Mucosa of rectum (tissue), 2 donors: ENCODE measurements at regions not wholly inside any gene's neighbourhood (a gene's known extent, or its start where the extent isn't known, plus 50 kb on each side); places are given as distances from the start of the nearest gene placed in this dataset.

Experiments
- H3K27ac ChIP-seq, 2 donors: one replicate each; pipeline ENCODE4 v1.7.0; 2013; ENCODE audit warnings: inconsistent platforms in 2 of 2, low read depth in 2 of 2, low read length in 2 of 2
- H3K27me3 ChIP-seq, 2 donors: one replicate each; pipeline ENCODE4 v1.7.0; 2013; ENCODE audit warnings: low read length in 2 of 2; ENCODE audit not compliant: control insufficient read depth in 2 of 2, insufficient read depth in 2 of 2
- H3K36me3 ChIP-seq, 2 donors: one replicate each; pipeline ENCODE4 v1.7.0; 2013; ENCODE audit warnings: low read length in 2 of 2; ENCODE audit not compliant: control insufficient read depth in 2 of 2, insufficient read depth in 2 of 2
- H3K4me1 ChIP-seq, 2 donors: one replicate each; pipeline ENCODE4 v1.7.0; 2013; ENCODE audit warnings: low read length in 2 of 2, mild to moderate bottlenecking in 1 of 2; ENCODE audit not compliant: control insufficient read depth in 2 of 2, insufficient read depth in 2 of 2
- H3K4me3 ChIP-seq, 2 donors: one replicate each; pipeline ENCODE4 v1.7.0; 2013; ENCODE audit warnings: low read length in 2 of 2
- H3K9ac ChIP-seq, 2 donors: one replicate each; pipeline ENCODE4 v1.7.0; 2013; ENCODE audit warnings: low read length in 2 of 2, low read depth in 1 of 2, mild to moderate bottlenecking in 1 of 2
- H3K9me3 ChIP-seq, 2 donors: one replicate each; pipeline ENCODE4 v1.7.0; 2013; ENCODE audit warnings: low read length in 2 of 2; ENCODE audit not compliant: control insufficient read depth in 2 of 2
- donor health status: healthy.
- donor health status: Normal muscosa, but diverticular disease.

DNA sequence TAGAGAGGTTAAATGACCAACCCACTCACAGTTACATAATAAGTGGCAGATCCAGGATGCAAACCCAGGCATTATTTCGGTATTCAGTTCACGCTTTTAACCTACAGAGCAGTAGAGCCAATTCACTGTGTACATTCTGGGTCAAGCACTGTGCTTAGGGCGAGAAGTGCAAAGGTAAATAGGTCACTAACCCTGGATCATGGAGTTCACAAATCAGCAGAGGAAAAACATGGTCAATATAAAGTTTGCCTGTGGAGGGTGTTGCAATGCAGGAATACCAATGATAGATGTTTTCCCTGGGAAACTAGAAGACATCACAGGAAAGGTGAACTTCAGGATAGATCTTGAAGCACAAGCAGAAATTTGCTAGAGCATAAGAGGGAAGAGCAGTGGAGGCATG is 253.4 kb upstream of the NFIA start:
- Histone ChIP-seq H3K27ac (no peak overlapping the region), H3K4me1 (peaks cover 10 to 27% of the 10 kb centered on the region in 2 donors), H3K36me3 (no peaks in the 10 kb centered on the region), H3K27me3 (no peaks in the 10 kb centered on the region), H3K4me3 (no peak overlapping the region), H3K9me3 (no peaks in the 10 kb centered on the region), H3K9ac (no peak overlapping the region)

DNA sequence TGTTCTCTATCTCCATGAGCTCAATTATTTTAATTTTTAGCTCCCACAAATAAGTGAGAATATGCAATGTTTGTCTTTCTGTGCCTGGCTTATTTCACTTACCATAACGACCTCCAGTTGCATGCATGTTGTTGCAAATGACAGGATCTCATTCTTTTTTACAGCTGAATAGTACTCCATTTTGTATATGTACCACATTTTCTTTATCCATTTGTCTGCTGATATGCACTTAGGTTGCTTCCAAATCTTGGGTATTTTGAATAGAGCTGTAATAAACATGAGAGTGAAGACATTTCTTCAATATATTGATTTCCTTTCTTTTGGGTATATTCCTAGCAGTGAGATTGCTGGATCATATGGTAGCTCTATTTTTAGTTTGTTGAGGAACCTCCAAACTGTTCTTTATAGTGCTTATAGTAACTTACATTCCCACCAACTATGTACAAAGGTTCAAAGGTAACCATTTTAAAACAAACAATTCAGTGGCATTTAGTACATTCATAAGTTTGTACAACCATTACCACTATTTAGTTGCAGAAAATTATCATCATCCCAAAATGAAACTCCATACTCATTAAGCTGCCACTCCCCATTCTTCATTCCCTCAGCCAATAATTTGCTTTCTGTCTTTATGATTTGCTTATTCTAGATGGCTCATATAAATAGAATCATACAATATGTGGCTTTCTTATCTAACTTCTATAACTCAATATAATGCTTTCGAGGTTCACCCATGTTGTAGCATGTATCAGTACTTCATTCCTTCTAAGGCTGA is 255.9 kb upstream of the NFIA start:
- Histone ChIP-seq H3K36me3 (no peaks in the 10 kb centered on the region), H3K4me1 (peaks cover 0 to 11% of the 10 kb centered on the region in 2 donors), H3K27ac (no peak overlapping the region), H3K9me3 (no peaks in the 10 kb centered on the region), H3K9ac (no peak overlapping the region), H3K27me3 (no peaks in the 10 kb centered on the region), H3K4me3 (no peak overlapping the region)

DNA sequence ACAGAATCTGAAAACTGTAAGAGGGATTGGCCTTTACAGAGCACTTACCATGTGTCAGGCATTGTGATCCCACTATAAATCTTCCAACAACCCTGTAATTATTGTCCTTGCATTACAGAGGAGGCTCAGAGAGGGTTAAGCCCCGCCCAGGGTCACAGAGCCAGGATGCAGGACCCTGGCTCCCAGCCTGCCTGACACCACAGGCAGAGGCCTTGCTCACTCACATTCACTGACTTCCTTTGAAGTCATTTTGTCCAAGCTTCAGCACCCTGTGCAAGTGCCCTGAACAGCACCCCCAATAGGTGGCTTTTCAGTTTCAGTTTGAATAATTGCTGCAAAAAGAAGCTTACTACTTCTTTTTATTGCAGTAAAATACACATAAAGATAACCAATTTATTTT is 256.8 kb upstream of the NFIA start:
- Histone ChIP-seq H3K9ac (no peak overlapping the region), H3K9me3 (no peaks in the 10 kb centered on the region), H3K36me3 (no peaks in the 10 kb centered on the region), H3K27me3 (no peaks in the 10 kb centered on the region), H3K4me3 (no peak overlapping the region), H3K27ac (no peak overlapping the region), H3K4me1 (peaks cover 0 to 11% of the 10 kb centered on the region in 2 donors)

DNA sequence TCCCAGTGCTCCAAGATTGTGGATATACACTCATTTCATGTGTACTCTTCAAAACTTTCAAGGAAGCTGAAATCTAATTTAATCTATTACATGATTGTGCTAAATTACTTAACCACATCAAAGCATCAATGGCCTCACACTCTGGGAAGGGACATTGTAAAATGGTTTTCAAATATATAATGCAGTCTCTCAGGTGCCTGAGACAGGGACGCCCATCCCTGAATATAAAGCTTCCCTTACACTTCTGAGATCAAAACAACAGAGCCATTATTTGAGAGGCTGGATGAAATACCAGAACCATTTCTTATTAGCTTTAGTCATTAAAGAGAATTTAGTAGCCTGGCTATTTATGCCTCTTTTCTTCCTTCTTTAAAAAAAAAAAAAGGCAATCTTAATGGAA is 259.2 kb upstream of the NFIA start:
- H3K27me3 ChIP-seq = no peaks in the 10 kb centered on the region
- H3K4me3 ChIP-seq = no peak overlapping the region
- no peaks in the 10 kb centered on the region for H3K9me3 ChIP-seq
- no peak overlapping the region for H3K27ac ChIP-seq
- peaks cover 0 to 11% of the 10 kb centered on the region in 2 donors for H3K4me1 ChIP-seq
- H3K9ac ChIP-seq = no peak overlapping the region
- no peaks in the 10 kb centered on the region for H3K36me3 ChIP-seq

DNA sequence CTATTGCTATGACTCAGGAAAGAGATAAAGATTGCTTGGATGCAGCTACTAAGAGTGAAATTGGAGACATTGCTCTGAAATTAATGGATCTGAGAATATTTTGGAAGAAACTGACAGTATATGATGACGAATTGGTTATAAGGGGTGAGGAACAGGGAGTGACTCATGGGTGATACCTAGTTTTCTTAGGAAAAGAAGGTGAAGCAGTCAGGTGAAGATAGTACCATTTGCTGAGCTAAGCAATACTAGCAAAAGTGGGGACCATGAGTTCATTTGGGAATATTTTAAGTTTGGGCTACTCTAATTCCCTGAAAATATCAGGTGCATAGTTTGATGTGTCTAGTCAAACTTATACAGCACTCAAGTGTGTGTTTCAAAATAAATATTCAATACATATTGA is 260.1 kb upstream of the NFIA start:
- H3K9me3 ChIP-seq = no peaks in the 10 kb centered on the region
- no peak overlapping the region for H3K27ac ChIP-seq
- no peaks in the 10 kb centered on the region for H3K27me3 ChIP-seq
- H3K4me3 ChIP-seq = no peak overlapping the region
- H3K36me3 ChIP-seq = no peaks in the 10 kb centered on the region
- H3K9ac ChIP-seq = no peak overlapping the region
- peaks cover 0 to 11% of the 10 kb centered on the region in 2 donors for H3K4me1 ChIP-seq

DNA sequence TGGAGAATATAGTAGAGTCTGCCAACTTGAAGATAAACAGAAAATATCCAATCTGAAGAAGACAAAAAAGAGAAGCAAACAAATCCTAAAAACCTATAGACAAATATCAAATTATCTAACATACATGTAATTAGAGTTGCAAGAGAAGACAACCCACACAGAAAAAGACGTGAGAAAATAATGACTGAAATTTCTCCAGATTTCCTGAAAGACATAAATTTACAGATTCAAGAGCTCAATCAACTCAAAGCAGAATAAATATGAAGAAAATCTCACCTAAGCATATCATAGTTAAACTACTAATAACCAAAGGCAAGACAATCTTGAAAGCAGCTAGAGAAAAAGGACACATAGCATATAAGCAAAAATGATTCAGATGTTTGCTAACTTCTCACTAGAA is 261.2 kb upstream of the NFIA start:
- Histone ChIP-seq H3K27me3 (no peaks in the 10 kb centered on the region), H3K27ac (no peak overlapping the region), H3K36me3 (no peaks in the 10 kb centered on the region), H3K9me3 (no peaks in the 10 kb centered on the region), H3K4me1 (peaks cover 0 to 7% of the 10 kb centered on the region in 2 donors), H3K9ac (no peak overlapping the region), H3K4me3 (no peak overlapping the region)

DNA sequence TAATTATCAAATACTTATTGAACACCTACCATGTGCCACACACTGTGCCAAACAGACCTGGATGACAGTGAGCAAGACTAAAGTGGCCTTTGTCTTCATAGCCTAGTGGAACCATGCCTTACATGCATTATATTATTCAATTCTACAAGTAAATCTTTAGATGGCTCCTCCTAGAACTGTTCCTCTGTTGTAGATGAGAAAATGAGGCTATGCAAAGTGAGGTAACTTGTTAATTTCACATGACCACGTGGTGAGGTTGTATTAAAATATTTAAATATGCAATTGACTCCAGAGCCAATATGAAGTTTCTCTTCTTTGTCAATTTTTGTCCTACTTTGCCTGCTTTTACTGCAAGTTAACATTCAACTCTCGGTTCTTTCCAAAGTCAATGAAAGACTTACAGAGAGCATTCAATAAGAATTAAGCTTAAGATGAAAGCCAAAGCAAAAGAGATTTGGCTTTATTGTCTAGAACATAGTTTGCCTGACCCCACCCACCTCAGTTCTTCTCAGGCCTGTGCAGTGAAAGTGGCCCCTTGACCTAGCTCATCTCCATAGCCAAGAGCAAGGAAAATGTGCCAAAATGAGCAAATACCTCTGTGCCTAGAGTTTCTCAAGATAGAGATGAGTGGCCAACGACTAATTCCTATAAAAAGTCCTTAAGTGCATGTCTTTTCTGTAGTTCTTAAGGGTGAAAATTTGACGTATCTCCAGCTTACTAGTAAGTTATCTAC is 263.2 kb upstream of the NFIA start:
- H3K36me3 ChIP-seq = no peaks in the 10 kb centered on the region
- no peak overlapping the region for H3K27ac ChIP-seq
- H3K9ac ChIP-seq = no peak overlapping the region
- no peaks in the 10 kb centered on the region for H3K27me3 ChIP-seq
- H3K4me1 ChIP-seq = no peaks in the 10 kb centered on the region
- H3K4me3 ChIP-seq = no peak overlapping the region
- no peaks in the 10 kb centered on the region for H3K9me3 ChIP-seq

DNA sequence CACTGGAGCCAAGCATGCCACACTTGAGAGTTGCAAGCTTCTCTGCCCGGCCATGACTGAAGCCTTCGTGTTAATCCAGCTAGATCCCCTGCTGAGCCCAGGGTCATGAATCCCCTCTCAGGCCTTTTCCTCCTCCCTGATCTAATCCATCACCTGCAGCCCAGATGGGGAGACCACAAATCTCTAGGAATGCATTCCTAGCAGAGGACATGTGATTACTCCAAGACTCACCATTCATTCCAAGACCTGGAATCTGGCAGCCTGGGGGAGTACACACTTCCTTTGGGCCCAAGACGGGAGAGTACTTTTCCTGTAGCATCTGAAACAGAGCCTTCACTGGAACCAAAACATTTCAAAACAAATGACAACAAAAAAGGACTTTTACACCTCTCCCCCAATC is 269.3 kb upstream of the NFIA start:
- H3K27ac ChIP-seq = no peak overlapping the region
- H3K4me1 ChIP-seq = no peaks in the 10 kb centered on the region
- H3K9me3 ChIP-seq = no peaks in the 10 kb centered on the region
- H3K27me3 ChIP-seq = no peaks in the 10 kb centered on the region
- no peak overlapping the region for H3K9ac ChIP-seq
- H3K36me3 ChIP-seq = no peaks in the 10 kb centered on the region
- H3K4me3 ChIP-seq = no peak overlapping the region

DNA sequence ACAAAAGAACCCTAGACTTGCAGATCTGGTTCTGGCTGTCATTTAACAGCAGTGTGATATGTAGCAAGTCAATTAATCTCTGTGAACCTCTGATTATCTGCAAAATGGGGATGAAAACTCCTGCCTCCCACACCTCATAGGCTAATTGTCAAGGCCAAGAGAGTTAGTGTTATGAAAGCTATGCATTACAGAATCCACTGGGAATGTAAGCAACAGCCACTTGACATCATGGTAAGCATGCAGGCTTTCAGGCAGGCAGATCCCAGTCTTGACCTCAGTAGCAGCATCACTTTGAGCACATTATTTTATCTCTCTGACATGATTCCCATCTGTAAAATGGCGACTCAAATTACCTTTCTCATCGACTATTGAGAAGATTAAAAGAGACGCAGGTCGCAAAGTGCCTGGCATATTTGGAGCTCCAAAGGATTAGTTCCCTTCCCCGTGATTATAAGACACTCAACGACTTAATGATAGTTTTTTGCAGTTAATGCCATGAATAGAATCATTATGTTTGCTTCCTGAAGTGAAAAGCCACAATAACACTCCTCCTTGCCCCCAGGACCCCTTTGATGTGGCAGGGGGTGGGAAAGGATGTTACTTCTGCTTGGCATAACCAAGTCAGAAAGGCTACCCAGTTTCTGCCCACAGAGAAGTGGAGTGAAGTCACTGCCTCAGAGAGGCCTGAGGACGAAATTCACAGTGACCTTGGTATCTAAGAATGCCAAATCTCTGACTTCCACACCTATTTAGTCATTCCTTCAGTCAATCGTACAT is 273.0 kb upstream of the NFIA start:
- no peak overlapping the region for H3K9ac ChIP-seq
- H3K27me3 ChIP-seq = no peaks in the 10 kb centered on the region
- no peaks in the 10 kb centered on the region for H3K36me3 ChIP-seq
- H3K4me3 ChIP-seq = no peak overlapping the region
- peaks cover 0 to 7% of the 10 kb centered on the region in 2 donors for H3K9me3 ChIP-seq
- no peaks in the 10 kb centered on the region for H3K4me1 ChIP-seq
- no peak overlapping the region for H3K27ac ChIP-seq

DNA sequence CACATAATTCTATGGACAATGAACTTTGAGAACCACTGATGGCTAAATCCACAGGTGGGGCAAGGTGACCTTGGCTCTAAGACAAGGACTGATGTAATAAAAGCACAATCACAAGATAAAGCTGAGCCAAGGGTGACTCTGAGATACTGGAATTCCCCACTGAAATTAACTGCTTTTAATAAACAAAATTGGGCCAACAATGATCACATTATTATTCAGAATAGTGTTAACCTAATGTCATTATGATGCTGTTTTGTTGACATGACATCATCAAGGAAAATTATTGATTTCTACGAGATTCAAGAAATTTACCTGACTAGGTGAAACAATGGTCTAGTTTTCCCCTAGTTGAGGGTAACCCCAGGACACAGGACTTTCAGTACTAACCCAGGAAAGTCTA is 273.7 kb upstream of the NFIA start:
- peaks cover 0 to 7% of the 10 kb centered on the region in 2 donors for H3K9me3 ChIP-seq
- H3K27ac ChIP-seq = no peak overlapping the region
- H3K4me1 ChIP-seq = no peaks in the 10 kb centered on the region
- no peaks in the 10 kb centered on the region for H3K36me3 ChIP-seq
- H3K27me3 ChIP-seq = no peaks in the 10 kb centered on the region
- no peak overlapping the region for H3K9ac ChIP-seq
- H3K4me3 ChIP-seq = no peak overlapping the region
